Large intestine (tissue), 3 donors: ENCODE measurements at regions not wholly inside any gene's neighbourhood (a gene's known extent, or its start where the extent isn't known, plus 50 kb on each side); places are given as distances from the start of the nearest gene placed in this dataset.
A peak's percentile ranks its signal among the peaks of the same experiment; 100 is the strongest.

Source experiments
- DNase-seq, 2 donors: peaks; one replicate each; pipeline versions ENCODE4 v3.0.0 to v3.0.0-alpha.2; 2013
- H3K27ac ChIP-seq: one replicate; pipeline ENCODE4 v1.5.1; 2013; ENCODE audit warnings: low read length
- H3K27me3 ChIP-seq: 2 replicates; pipeline ENCODE4 v1.6.1; 2013; ENCODE audit warnings: low read length; ENCODE audit not compliant: control insufficient read depth, insufficient read depth
- H3K36me3 ChIP-seq: 2 replicates; pipeline ENCODE4 v1.6.1; 2013; ENCODE audit warnings: low read length; ENCODE audit not compliant: control insufficient read depth, insufficient read depth
- H3K4me1 ChIP-seq: one replicate; pipeline ENCODE4 v1.6.1; 2013; ENCODE audit warnings: low read length; ENCODE audit not compliant: control insufficient read depth, insufficient read depth
- H3K4me3 ChIP-seq: one replicate; pipeline ENCODE4 v1.5.1; 2013; ENCODE audit warnings: low read length
- H3K9me3 ChIP-seq: one replicate; pipeline ENCODE4 v1.6.1; 2013; ENCODE audit warnings: mild to moderate bottlenecking, low read depth, low read length, moderate library complexity; ENCODE audit not compliant: control insufficient read depth
- WGBS: methylation state at CpG from one replicate; pipeline ENCODE4 v1.1.5; 2013; ENCODE audit warnings: low lambda C conversion rate; ENCODE audit not compliant: insufficient coverage; 5-methylcytosine and 5-hydroxymethylcytosine counted together

DNA sequence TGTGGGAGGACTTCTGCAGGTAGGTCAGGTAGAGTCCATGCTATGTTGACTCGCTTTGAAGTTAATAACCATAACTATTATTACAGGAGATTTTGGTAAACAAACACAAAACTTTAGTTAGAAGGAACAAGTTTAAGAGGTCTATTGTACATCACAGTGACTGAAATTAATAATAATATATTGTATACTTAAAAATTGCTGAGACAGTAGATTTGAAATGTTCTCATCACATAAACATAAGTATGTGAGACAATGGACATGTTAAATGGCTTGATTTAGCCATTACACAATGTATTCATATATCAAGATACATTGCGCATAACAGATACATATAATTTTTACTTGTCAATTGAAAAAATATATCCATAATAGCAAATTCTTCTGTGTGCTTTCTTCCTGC lies 91.4 kb upstream of the CD53 start:
- H3K4me3 ChIP-seq = no peak overlapping the region
- no peaks in the 10 kb centered on the region for H3K36me3 ChIP-seq
- H3K4me1 ChIP-seq = no peaks in the 10 kb centered on the region
- H3K27me3 ChIP-seq = peaks cover 6% of the 10 kb centered on the region
- H3K27ac ChIP-seq = no peak overlapping the region
- 100% methylated on average over 1 of the region's 2 CpGs for WGBS
- DNase-seq = no peak
- H3K9me3 ChIP-seq = no peaks in the 10 kb centered on the region

DNA sequence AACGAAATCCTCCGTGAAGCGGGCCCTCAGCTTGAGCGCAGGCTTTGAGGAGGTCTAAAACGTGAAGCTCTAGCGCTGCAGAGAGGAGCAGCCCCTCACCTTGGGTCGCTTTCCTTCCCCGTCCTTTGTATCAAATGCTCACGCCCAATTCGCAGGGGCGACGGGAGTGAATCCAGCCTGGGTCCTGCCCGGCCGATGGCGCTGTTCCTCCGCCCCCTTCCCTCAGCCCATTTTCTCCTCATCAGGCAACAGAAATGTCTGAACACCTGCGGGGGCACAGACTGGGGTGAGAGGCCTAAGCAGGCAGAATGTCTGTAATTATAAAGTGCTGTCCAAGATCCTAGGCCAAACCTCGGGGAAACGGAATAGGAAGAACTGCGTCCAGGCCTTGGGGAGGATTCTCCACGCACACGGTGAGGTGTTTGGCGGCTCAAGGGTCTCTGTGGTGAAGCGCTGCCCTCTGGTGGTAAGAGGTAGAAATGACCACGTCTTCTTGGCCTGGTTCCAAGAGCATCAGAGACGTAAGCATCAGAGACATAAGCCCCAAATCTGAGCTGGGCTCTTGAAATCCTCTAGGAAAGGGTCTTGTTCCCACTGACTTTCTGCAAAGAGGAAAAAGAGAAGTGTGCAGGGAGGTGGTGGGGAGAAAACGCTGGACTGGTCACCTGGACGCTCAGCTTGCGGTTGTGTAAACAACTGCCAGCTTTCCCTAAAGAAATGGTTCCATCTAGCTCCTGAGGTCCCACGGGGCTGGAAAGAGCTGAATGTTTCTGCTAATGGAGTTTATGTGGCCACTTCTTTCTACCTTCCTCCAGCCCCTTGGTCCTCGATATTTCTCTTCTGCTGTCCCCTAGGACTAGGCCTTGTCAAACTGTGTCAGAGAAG lies 92.1 kb upstream of the CD53 start:
- Histone ChIP-seq H3K27ac (no peak overlapping the region), H3K9me3 (no peaks in the 10 kb centered on the region)
- WGBS = no CpG with 5 or more reads among the region's 31 CpGs

GRCh38 chr1:110779636-110780035 lies 93.3 kb upstream of the CD53 start:
- H3K27ac ChIP-seq = no peak overlapping the region
- H3K4me1 ChIP-seq = no peaks in the 10 kb centered on the region
- H3K27me3 ChIP-seq = peaks cover 6% of the 10 kb centered on the region
- no peaks in the 10 kb centered on the region for H3K36me3 ChIP-seq
- no peak overlapping the region for H3K4me3 ChIP-seq
- no CpG with 5 or more reads among the region's 3 CpGs for WGBS
- no peak for DNase-seq
- H3K9me3 ChIP-seq = no peaks in the 10 kb centered on the region

More for the DNA sequence above, 92.1 kb upstream of the CD53 start:
- H3K36me3 ChIP-seq = no peaks in the 10 kb centered on the region
- H3K4me1 ChIP-seq = no peaks in the 10 kb centered on the region
- H3K27me3 ChIP-seq = peaks cover 6% of the 10 kb centered on the region
- H3K4me3 ChIP-seq = no peak overlapping the region
- peak; percentile 45 to 47 for DNase-seq

DNA sequence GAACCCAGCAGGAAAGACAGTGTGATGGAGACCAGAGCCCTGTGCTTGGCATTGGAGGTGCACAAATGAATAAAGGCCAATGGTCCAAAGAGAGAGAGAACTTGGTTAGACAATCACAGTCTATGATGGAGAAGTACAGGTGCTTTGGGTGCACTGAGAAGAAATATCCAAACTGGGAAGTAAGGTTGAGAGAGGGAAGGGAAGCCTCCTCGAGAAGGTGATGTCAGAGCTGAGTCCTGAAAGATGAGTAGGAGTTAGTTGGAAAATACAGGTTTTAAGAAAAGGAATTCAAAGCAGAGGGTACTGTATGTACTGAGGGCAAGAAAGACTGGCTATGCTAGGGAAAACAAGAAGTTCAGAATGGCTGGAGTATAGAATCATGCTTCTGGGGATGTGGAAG lies 94.1 kb upstream of the CD53 start:
- peaks cover 6% of the 10 kb centered on the region for H3K27me3 ChIP-seq
- H3K27ac ChIP-seq = no peak overlapping the region
- no peaks in the 10 kb centered on the region for H3K4me1 ChIP-seq
- H3K9me3 ChIP-seq = no peaks in the 10 kb centered on the region
- 78% methylated on average over 1 of the region's 1 CpG for WGBS
- H3K36me3 ChIP-seq = no peaks in the 10 kb centered on the region
- DNase-seq = no peak
- no peak overlapping the region for H3K4me3 ChIP-seq

DNA sequence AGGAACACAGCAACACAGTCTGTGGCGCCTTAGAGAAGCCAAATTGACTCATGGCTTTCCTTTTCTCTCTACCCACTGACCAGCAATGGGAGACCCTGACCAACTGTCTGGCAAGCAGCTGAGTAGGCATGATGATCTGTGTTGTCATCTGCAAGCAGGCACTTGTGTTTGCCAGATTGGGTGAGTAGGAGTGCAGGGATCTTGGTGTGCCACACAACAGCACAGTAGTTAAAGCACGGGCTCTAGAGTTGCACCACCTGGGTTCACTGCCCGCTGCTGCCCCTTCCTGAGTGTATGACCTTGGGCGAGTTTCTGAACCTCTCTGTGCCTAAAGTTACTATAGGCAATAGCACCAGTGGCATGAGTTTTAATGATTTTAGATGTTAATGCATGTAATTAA lies 95.7 kb upstream of the CD53 start:
- Histone ChIP-seq H3K9me3 (no peaks in the 10 kb centered on the region), H3K4me3 (no peak overlapping the region), H3K4me1 (no peaks in the 10 kb centered on the region), H3K27ac (no peak overlapping the region), H3K27me3 (peaks cover 6% of the 10 kb centered on the region), H3K36me3 (no peaks in the 10 kb centered on the region)
- no CpG with 5 or more reads among the region's 4 CpGs for WGBS
- no peak for DNase-seq

DNA sequence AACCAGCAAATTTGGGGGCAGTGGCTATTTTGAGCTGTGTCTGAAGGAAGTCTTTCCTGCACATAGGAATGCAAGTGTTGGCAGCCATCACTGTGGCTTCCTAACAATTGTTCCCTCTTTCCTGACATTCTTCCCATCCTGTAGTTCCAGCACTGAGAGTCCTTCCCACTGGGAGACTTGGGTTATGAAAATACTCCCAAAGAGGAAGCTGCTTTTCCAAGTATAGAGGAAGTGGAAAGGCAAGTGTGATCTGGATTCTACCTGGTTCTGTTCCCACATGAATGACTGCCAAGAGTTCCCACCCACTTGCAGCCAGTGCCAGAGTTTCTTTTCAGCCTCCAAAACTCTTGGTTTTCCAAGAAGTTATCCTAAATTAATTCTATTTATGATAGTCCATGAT lies 98.5 kb upstream of the CD53 start:
- H3K36me3 ChIP-seq = no peaks in the 10 kb centered on the region
- H3K4me1 ChIP-seq = no peaks in the 10 kb centered on the region

GRCh38 chr1:110773813-110774212 lies 99.1 kb upstream of the KCNA3 start:
- no CpG with 5 or more reads among the region's 3 CpGs for WGBS
- H3K4me1 ChIP-seq = no peaks in the 10 kb centered on the region
- H3K27ac ChIP-seq = no peak overlapping the region
- no peaks in the 10 kb centered on the region for H3K27me3 ChIP-seq
- no peaks in the 10 kb centered on the region for H3K36me3 ChIP-seq
- no peak overlapping the region for H3K4me3 ChIP-seq
- no peak for DNase-seq
- no peaks in the 10 kb centered on the region for H3K9me3 ChIP-seq

More for the DNA sequence above, 98.5 kb upstream of the CD53 start:
- Histone ChIP-seq H3K27ac (no peak overlapping the region), H3K27me3 (no peaks in the 10 kb centered on the region), H3K4me3 (no peak overlapping the region), H3K9me3 (no peaks in the 10 kb centered on the region)
- no peak for DNase-seq

DNA sequence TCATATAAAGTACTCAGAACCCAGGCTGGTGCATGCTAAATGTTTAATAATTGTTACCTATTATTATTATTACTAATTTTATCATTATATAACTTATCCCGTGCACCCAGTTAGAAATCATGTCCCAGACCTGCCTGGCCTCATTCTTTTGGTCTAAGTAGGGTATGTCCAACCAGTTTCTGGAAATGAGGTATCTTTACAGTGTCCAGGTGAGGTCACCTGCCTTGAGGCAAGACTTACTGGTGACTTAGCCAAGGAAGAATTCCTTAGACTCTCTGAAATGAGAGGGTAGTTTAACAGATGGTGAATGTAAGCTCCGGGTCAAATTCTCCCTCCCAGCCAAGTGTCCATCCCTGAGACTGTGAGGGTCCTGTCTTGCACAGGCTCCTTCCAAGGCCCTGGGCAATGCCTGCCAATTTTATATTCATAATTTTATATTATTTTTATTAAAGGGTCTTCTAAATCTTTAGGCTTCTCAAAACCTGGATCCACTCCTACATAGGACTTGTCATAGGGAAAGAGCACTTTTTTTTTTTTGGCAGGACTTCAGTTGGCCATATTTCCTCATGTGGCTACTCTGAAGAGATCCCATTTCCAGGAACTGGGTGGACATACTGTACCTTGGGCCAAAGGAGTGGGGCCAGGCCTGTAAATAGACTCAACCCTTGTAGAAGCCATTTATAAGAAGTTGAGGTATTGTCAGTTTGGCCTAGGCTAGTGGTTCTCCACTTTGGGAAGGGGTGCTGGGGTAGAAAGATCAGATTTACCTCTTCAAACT lies 96.7 kb upstream of the KCNA3 start:
- WGBS = no CpG with 5 or more reads among the region's 2 CpGs
- no peaks in the 10 kb centered on the region for H3K9me3 ChIP-seq

GRCh38 chr1:110770832-110771231 lies 96.1 kb upstream of the KCNA3 start:
- H3K36me3 ChIP-seq = no peaks in the 10 kb centered on the region
- H3K4me3 ChIP-seq = no peak overlapping the region
- no peaks in the 10 kb centered on the region for H3K9me3 ChIP-seq
- H3K27me3 ChIP-seq = no peaks in the 10 kb centered on the region
- DNase-seq = no peak
- no CpG with 5 or more reads among the region's 2 CpGs for WGBS
- no peak overlapping the region for H3K27ac ChIP-seq
- no peaks in the 10 kb centered on the region for H3K4me1 ChIP-seq

More for the DNA sequence above, 96.7 kb upstream of the KCNA3 start:
- Histone ChIP-seq H3K36me3 (no peaks in the 10 kb centered on the region), H3K27me3 (no peaks in the 10 kb centered on the region), H3K27ac (no peak overlapping the region), H3K4me1 (no peaks in the 10 kb centered on the region), H3K4me3 (no peak overlapping the region)
- DNase-seq = no peak

DNA sequence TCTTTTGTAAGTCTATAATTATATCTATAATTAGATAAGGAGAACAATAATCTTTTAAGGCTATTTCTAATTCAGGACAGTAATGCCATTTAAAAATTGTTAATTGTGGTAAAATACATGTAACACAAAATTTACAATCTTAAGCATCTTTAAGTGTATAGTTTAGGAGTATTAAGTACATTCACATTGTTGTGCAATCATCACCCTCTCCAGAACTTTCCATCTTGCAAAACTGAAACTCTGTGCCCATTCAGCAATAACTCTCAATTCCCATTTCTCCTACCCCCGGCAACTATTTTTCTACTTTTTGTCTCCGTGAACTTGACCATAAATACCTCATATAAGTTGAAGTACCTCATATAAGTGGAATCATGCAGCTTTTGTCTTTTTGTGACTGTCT lies 93.9 kb upstream of the KCNA3 start:
- no peak for DNase-seq
- Histone ChIP-seq H3K4me1 (no peaks in the 10 kb centered on the region), H3K27ac (no peak overlapping the region), H3K4me3 (no peak overlapping the region), H3K36me3 (no peaks in the 10 kb centered on the region), H3K9me3 (no peaks in the 10 kb centered on the region), H3K27me3 (no peaks in the 10 kb centered on the region)
- WGBS = 50% methylated on average over 2 of the region's 2 CpGs
